A549 (cell line): ENCODE measurements at regions not wholly inside any gene's neighbourhood (a gene's known extent, or its start where the extent isn't known, plus 50 kb on each side); places are given as distances from the start of the nearest gene placed in this dataset.

Experiments used
- CHD2 ChIP-seq: fragments of 150-350 bp; IDR thresholded peaks from 2 replicates; pipeline ENCODE4 v1.6.1; 2014; ENCODE audit warnings: low read length; ENCODE audit not compliant: partially characterized antibody
- EP300 ChIP-seq, 2 experiments: fragments of >200 bp; sonication (Bioruptor Twin); formaldehyde crosslinking; IDR thresholded peaks; 2 replicates in 1 of 2; 3 replicates in 1 of 2; pipeline ENCODE4 v1.6.1; 2016 to 2017
- MAX ChIP-seq: IDR thresholded peaks from 2 replicates; pipeline ENCODE4 v1.6.1; 2012
- POLR2A ChIP-seq: IDR thresholded peaks from 2 replicates; pipeline ENCODE4 v1.6.1; 2012; ENCODE audit warnings: mild to moderate bottlenecking, low read length
- RNF2 ChIP-seq: fragments of 200-600 bp; sonication (generic); IDR thresholded peaks from 2 replicates; pipeline ENCODE4 v1.6.1; 2016; ENCODE audit warnings: low read depth, mild to moderate bottlenecking, antibody characterized with exemption, moderate library complexity, borderline replicate concordance
- TF ChIP-seq, protein P1 (sequence below): fragments of >200 bp; sonication (Bioruptor Twin); formaldehyde crosslinking; IDR thresholded peaks from 3 replicates; pipeline ENCODE4 v1.5.1; 2016

DNA sequence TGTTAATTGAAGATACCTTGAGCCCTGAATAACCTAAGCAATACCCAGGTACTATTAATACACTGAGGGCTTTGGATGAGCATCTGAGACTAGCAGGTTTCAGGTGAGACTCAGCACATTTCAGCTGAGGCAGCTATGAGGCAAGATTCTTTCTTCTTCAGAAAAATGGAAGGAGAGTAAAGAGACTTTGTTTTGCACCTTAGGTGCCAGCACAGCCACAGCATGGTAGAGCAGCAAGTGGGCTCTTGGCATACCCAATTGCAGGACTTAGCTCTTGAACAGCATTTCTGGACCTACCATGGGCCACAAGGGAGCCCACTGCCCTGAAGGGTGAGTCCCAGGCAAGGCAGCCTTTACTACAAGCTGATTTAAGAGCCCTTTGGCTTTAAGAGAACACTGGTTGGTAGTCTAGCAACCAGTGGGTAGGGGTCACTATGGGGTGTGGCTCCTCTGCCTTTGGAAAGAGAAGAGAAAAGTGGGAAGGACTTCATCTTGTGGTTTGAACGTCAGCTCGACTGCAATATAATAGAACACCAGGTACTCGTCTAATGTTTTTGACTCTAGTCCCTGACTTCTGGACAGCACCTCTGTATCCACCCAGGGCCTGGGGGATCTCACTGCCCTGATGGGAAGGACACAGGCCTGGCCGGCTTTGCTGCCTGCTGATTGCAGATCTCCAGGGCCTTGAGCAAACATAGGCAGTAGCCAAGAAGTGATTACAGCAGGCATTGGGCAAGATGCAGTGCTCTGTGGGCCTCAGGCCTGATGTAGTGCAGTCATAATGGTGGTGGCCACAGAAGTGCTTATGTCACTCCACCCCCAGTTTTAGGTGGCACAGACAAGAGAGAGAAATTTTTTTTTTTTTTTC lies 73.3 kb downstream of the GLYATL1 start:
- TF ChIP-seq CHD2 (no peak), RNF2 (no peak), POLR2A (no peak), EP300 (IDR thresholded peaks at IDR 0.05) (no peak), MAX (no peak)
- TF ChIP-seq, protein P1, sequence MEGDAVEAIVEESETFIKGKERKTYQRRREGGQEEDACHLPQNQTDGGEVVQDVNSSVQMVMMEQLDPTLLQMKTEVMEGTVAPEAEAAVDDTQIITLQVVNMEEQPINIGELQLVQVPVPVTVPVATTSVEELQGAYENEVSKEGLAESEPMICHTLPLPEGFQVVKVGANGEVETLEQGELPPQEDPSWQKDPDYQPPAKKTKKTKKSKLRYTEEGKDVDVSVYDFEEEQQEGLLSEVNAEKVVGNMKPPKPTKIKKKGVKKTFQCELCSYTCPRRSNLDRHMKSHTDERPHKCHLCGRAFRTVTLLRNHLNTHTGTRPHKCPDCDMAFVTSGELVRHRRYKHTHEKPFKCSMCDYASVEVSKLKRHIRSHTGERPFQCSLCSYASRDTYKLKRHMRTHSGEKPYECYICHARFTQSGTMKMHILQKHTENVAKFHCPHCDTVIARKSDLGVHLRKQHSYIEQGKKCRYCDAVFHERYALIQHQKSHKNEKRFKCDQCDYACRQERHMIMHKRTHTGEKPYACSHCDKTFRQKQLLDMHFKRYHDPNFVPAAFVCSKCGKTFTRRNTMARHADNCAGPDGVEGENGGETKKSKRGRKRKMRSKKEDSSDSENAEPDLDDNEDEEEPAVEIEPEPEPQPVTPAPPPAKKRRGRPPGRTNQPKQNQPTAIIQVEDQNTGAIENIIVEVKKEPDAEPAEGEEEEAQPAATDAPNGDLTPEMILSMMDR, result no peak
